ENCODE measurements at regions not wholly inside any gene's neighbourhood (a gene's known extent, or its start where the extent isn't known, plus 50 kb on each side); places are given as distances from the start of the nearest gene placed in this dataset.
"Not testable (repeated sequence)": the region's sequence is repeated elsewhere in the genome, so short reads cannot be mapped to it uniquely, and the experiment has no call there.

- H3K27me3 ChIP-seq (ENCODE audit: control insufficient read depth in 4 of 4, insufficient read depth in 4 of 4, low read length in 3 of 4): peaks cover 0 to 2% (median 0%) of the 10 kb centered on the region in 4 donors
- no peak for TF ChIP-seq HNF4G (IDR thresholded peaks at IDR 0.05)
- TF ChIP-seq YY1 (IDR thresholded peaks at IDR 0.05): no peak
- TF ChIP-seq HNF4A (conservative IDR thresholded peaks at IDR 0.05): no peak
- TF ChIP-seq GABPA (IDR thresholded peaks at IDR 0.05 in 1 of 2, conservative IDR thresholded peaks at IDR 0.05 in 1 of 2): no peak
- no peak for DNase-seq (ENCODE audit: low spot score)
- no peak overlapping the region for H3K4me3 ChIP-seq (ENCODE audit: low read depth in 1 of 3, low read length in 3 of 3)
- H3K36me3 ChIP-seq (ENCODE audit: control insufficient read depth in 4 of 4, insufficient read depth in 3 of 4, low read depth in 1 of 4, low read length in 3 of 4): no peaks in the 10 kb centered on the region
- no peaks in the 10 kb centered on the region for H3K9me3 ChIP-seq (ENCODE audit: control insufficient read depth in 4 of 4, low read length in 3 of 4)
- H3K27ac ChIP-seq (ENCODE audit: low read depth in 1 of 2, low read length in 2 of 2): no peak overlapping the region
- no peak overlapping the region for H3K9ac ChIP-seq (ENCODE audit: low read depth in 1 of 2, low read length in 2 of 2)
- no peaks in the 10 kb centered on the region for H3K4me1 ChIP-seq (ENCODE audit: control insufficient read depth in 4 of 4, insufficient read depth in 4 of 4, low read length in 3 of 4)
- 68% methylated on average over 5 of the region's 5 CpGs for WGBS
Observed at GRCh38 chr2:238616681-238617080, 190.0 kb downstream of the ASB1 start.

GRCh38 chr2:238618494-238619283, 192.0 kb downstream of the ASB1 start:
- H3K36me3 ChIP-seq (ENCODE audit: control insufficient read depth in 4 of 4, insufficient read depth in 3 of 4, low read depth in 1 of 4, low read length in 3 of 4); H3K4me1 ChIP-seq (ENCODE audit: control insufficient read depth in 4 of 4, insufficient read depth in 4 of 4, low read length in 3 of 4); DNase-seq (ENCODE audit: low spot score); H3K27me3 ChIP-seq (ENCODE audit: control insufficient read depth in 4 of 4, insufficient read depth in 4 of 4, low read length in 3 of 4); H3K27ac ChIP-seq (ENCODE audit: low read depth in 1 of 2, low read length in 2 of 2); H3K9me3 ChIP-seq (ENCODE audit: control insufficient read depth in 4 of 4, low read length in 3 of 4); H3K9ac ChIP-seq (ENCODE audit: low read depth in 1 of 2, low read length in 2 of 2); H3K4me3 ChIP-seq (ENCODE audit: low read depth in 1 of 3, low read length in 3 of 3): not testable (repeated sequence)
- 68% methylated on average over 2 of the region's 2 CpGs for WGBS

- H3K36me3 ChIP-seq (ENCODE audit: control insufficient read depth in 4 of 4, insufficient read depth in 3 of 4, low read depth in 1 of 4, low read length in 3 of 4): no peaks in the 10 kb centered on the region
- no peak for TF ChIP-seq SP1 (IDR thresholded peaks at IDR 0.05)
- TF ChIP-seq RAD21 (IDR thresholded peaks at IDR 0.05): no peak
- no peak for TF ChIP-seq EGR1 (IDR thresholded peaks at IDR 0.05; ENCODE audit: low read depth in 2 of 2)
- no peak for TF ChIP-seq YY1 (IDR thresholded peaks at IDR 0.05)
- no peak for TF ChIP-seq RXRA (IDR thresholded peaks at IDR 0.05)
- no peak for TF ChIP-seq FOXA2 (IDR thresholded peaks at IDR 0.05)
- TF ChIP-seq GABPA (IDR thresholded peaks at IDR 0.05 in 1 of 2, conservative IDR thresholded peaks at IDR 0.05 in 1 of 2): no peak
- no peak for TF ChIP-seq NR2F2 (IDR thresholded peaks at IDR 0.05)
- TF ChIP-seq CTCF (IDR thresholded peaks at IDR 0.05; ENCODE audit: low read depth, low read length, missing input control): no peak
- TF ChIP-seq TAF1 (conservative IDR thresholded peaks at IDR 0.05): no peak
- TF ChIP-seq FOXA1 (IDR thresholded peaks at IDR 0.05): no peak
- TF ChIP-seq ZBTB33 (IDR thresholded peaks at IDR 0.05): no peak
- TF ChIP-seq JUND (IDR thresholded peaks at IDR 0.05): no peak
- TF ChIP-seq REST (IDR thresholded peaks at IDR 0.05): no peak
- TF ChIP-seq MAX (IDR thresholded peaks at IDR 0.05): no peak
- no peak for TF ChIP-seq ATF3 (IDR thresholded peaks at IDR 0.05)
- TF ChIP-seq HNF4A (conservative IDR thresholded peaks at IDR 0.05): no peak
- no peak for TF ChIP-seq HNF4G (IDR thresholded peaks at IDR 0.05)
- no peaks in the 10 kb centered on the region for H3K4me1 ChIP-seq (ENCODE audit: control insufficient read depth in 4 of 4, insufficient read depth in 4 of 4, low read length in 3 of 4)
- WGBS: 54% methylated on average over 3 of the region's 3 CpGs
- no peak overlapping the region for H3K27ac ChIP-seq (ENCODE audit: low read depth in 1 of 2, low read length in 2 of 2)
- H3K9ac ChIP-seq (ENCODE audit: low read depth in 1 of 2, low read length in 2 of 2): no peak overlapping the region
- H3K27me3 ChIP-seq (ENCODE audit: control insufficient read depth in 4 of 4, insufficient read depth in 4 of 4, low read length in 3 of 4): no peaks in the 10 kb centered on the region
- peaks cover 0 to 6% (median 2%) of the 10 kb centered on the region in 4 donors for H3K9me3 ChIP-seq (ENCODE audit: control insufficient read depth in 4 of 4, low read length in 3 of 4)
- no peak for DNase-seq (ENCODE audit: low spot score)
- H3K4me3 ChIP-seq (ENCODE audit: low read depth in 1 of 3, low read length in 3 of 3): no peak overlapping the region
Observed at GRCh38 chr2:238627899-238628298, 201.2 kb downstream of the ASB1 start.
